Ovary (tissue), 7 donors: ENCODE measurements at regions not wholly inside any gene's neighbourhood (a gene's known extent, or its start where the extent isn't known, plus 50 kb on each side); places are given as distances from the start of the nearest gene placed in this dataset.
"Not testable (repeated sequence)": the region's sequence is repeated elsewhere in the genome, so short reads cannot be mapped to it uniquely, and the experiment has no call there.

Experiments used
- DNase-seq, 5 donors: peaks; one replicate each; pipeline ENCODE4 v3.0.0-alpha.2; 2019 to 2020
- H3K27ac ChIP-seq, 2 donors: fragments of 200-600 bp; one replicate each; pipeline versions ENCODE4 v1.5.1 to v1.8.0; 2019 to 2022
- H3K27me3 ChIP-seq: fragments of 200-600 bp; one replicate; pipeline ENCODE4 v1.8.0; 2022
- H3K36me3 ChIP-seq: fragments of 200-600 bp; sonication (generic); one replicate; pipeline ENCODE4 v1.5.1; 2019
- H3K4me1 ChIP-seq: one replicate; pipeline ENCODE4 v1.8.1; 2013; ENCODE audit warnings: mild to moderate bottlenecking, moderate library complexity; ENCODE audit not compliant: insufficient read depth
- H3K4me3 ChIP-seq: fragments of 200-600 bp; sonication (generic); one replicate; pipeline ENCODE4 v1.5.1; 2017
- H3K9me3 ChIP-seq, 2 donors: fragments of 200-600 bp in 1 of 2; sonication (generic) in 1 of 2; one replicate each; pipeline versions ENCODE4 v1.5.1 to v1.8.1; 2013 to 2019; ENCODE audit warnings: mild to moderate bottlenecking in 1 of 2, moderate library complexity in 1 of 2
- CTCF ChIP-seq, 3 donors: fragments of 450-650 bp in 2 of 3; fragments of 200-600 bp in 1 of 3; IDR thresholded peaks; one replicate each; pipeline versions ENCODE4 v1.5.1 to v1.8.0; 2016 to 2022; ENCODE audit warnings: antibody characterized with exemption in 3 of 3, mild to moderate bottlenecking in 1 of 3
- EP300 ChIP-seq: sonication (generic); formaldehyde crosslinking; IDR thresholded peaks from one replicate; pipeline ENCODE4 v1.6.1; 2017; ENCODE audit warnings: antibody characterized with exemption
- POLR2A ChIP-seq: fragments of 450-650 bp; IDR thresholded peaks from one replicate; pipeline ENCODE4 v1.6.1; 2017; ENCODE audit warnings: antibody characterized with exemption, mild to moderate bottlenecking, moderate library complexity
- WGBS, 3 donors: extraction: QIAGEN DNeasy Blood & Tissue Kit in 1 of 3; methylation state at CpG; one replicate each; pipeline versions ENCODE4 v1.1.5 to v1.1.7; 2013 to 2017; 5-methylcytosine and 5-hydroxymethylcytosine counted together
- intact Hi-C, 4 donors: fragments of 100-400 bp; cut with DNase I; formaldehyde crosslinking; loops; one replicate each; pipeline versions ENCODE4 v1.11.0 to v1.15.1; 2022 to 2023
- donor health status: DM: no; HTN: no; CAD: no; lungs with moderate emphysema.
- donor health status: DM: no; HTN: no; CAD: no.
- donor health status: Bipolar disorder and iron deficiency.
- donor health status: DM: no; HTN: no; CAD: no.
- donor health status: DM: yes; HTN: yes; CAD: no.

GRCh38 chr6:86789779-86790411 is 147.4 kb upstream of the HTR1E start:
- no peak overlapping the region for H3K27ac ChIP-seq
- no peak overlapping the region for H3K4me3 ChIP-seq
- TF ChIP-seq EP300 (no peak), POLR2A (no peak)
- intact Hi-C loops = no loop called here
- DNase-seq = no peak
- H3K36me3 ChIP-seq = no peaks in the 10 kb centered on the region
- 52 to 69% (median 64%) methylated on average over 2 of the region's 2 CpGs for WGBS, 3 donors
- H3K27me3 ChIP-seq = no peaks in the 10 kb centered on the region
- no peaks in the 10 kb centered on the region for H3K9me3 ChIP-seq
- H3K4me1 ChIP-seq = no peaks in the 10 kb centered on the region

GRCh38 chr6:86782328-86782727 is 155.0 kb upstream of the HTR1E start:
- Histone ChIP-seq H3K4me1 (no peaks in the 10 kb centered on the region), H3K4me3 (no peak overlapping the region), H3K36me3 (no peaks in the 10 kb centered on the region), H3K9me3 (no peaks in the 10 kb centered on the region), H3K27me3 (no peaks in the 10 kb centered on the region), H3K27ac (no peak overlapping the region)
- DNase-seq = no peak
- intact Hi-C loops = no loop called here
- no peak for TF ChIP-seq POLR2A
- no peak for TF ChIP-seq CTCF (IDR thresholded peaks at IDR 0.05)
- no peak for TF ChIP-seq EP300

GRCh38 chr6:86780923-86781322 is 156.4 kb upstream of the HTR1E start:
- H3K9me3 ChIP-seq = no peaks in the 10 kb centered on the region
- no peaks in the 10 kb centered on the region for H3K27me3 ChIP-seq
- 73 to 74% (median 74%) methylated on average over 2 of the region's 2 CpGs for WGBS, 3 donors
- TF ChIP-seq EP300 (no peak), CTCF (IDR thresholded peaks at IDR 0.05) (no peak), POLR2A (no peak)
- H3K4me3 ChIP-seq = no peak overlapping the region
- H3K4me1 ChIP-seq = no peaks in the 10 kb centered on the region
- intact Hi-C loops = no loop called here
- no peaks in the 10 kb centered on the region for H3K36me3 ChIP-seq
- DNase-seq = no peak
- H3K27ac ChIP-seq = no peak overlapping the region

- H3K9me3 ChIP-seq = no peaks in the 10 kb centered on the region
- H3K4me1 ChIP-seq = no peaks in the 10 kb centered on the region
- intact Hi-C loops = no loop called here
- TF ChIP-seq CTCF (IDR thresholded peaks at IDR 0.05) (no peak), POLR2A (no peak), EP300 (no peak)
- H3K36me3 ChIP-seq = no peaks in the 10 kb centered on the region
- H3K4me3 ChIP-seq = no peak overlapping the region
- H3K27ac ChIP-seq = no peak overlapping the region
- no peak for DNase-seq
- H3K27me3 ChIP-seq = no peaks in the 10 kb centered on the region
These were observed 161.4 kb upstream of the HTR1E start for GRCh38 chr6:86775893-86776292.

GRCh38 chr6:86765211-86765610 is 172.1 kb upstream of the HTR1E start:
- no peak for DNase-seq
- no peaks in the 10 kb centered on the region for H3K36me3 ChIP-seq
- TF ChIP-seq POLR2A (no peak), CTCF (IDR thresholded peaks at IDR 0.05) (no peak), EP300 (no peak)
- H3K9me3 ChIP-seq = peaks cover 0 to 1% of the 10 kb centered on the region in 2 donors
- intact Hi-C loops = no loop called here
- 75 to 93% (median 85%) methylated on average over 1 of the region's 1 CpG for WGBS, 3 donors
- H3K4me3 ChIP-seq = no peak overlapping the region
- no peaks in the 10 kb centered on the region for H3K4me1 ChIP-seq
- H3K27me3 ChIP-seq = no peaks in the 10 kb centered on the region
- H3K27ac ChIP-seq = no peak overlapping the region

- H3K9me3 ChIP-seq, H3K27ac ChIP-seq, H3K27me3 ChIP-seq, H3K4me3 ChIP-seq, intact Hi-C loops, H3K4me1 ChIP-seq, DNase-seq, H3K36me3 ChIP-seq: not testable (repeated sequence)
These were observed 177.4 kb upstream of the HTR1E start for GRCh38 chr6:86759953-86760352.
